Esophagus muscularis mucosa (tissue), 4 donors: ENCODE measurements at regions not wholly inside any gene's neighbourhood (a gene's known extent, or its start where the extent isn't known, plus 50 kb on each side); places are given as distances from the start of the nearest gene placed in this dataset.

Experiments
- DNase-seq: peaks from one replicate; pipeline ENCODE4 v3.0.0-alpha.2; 2017; ENCODE audit errors: extremely low spot score
- H3K27ac ChIP-seq, 4 donors: fragments of 200-600 bp; sonication (generic); replicated peaks in 1 of 4; 1 replicate in 3 of 4; 2 replicates in 1 of 4; pipeline ENCODE4 v1.5.1; 2016 to 2019; ENCODE audit warnings: mild to moderate bottlenecking in 1 of 4
- H3K27me3 ChIP-seq, 4 donors: fragments of 200-600 bp; sonication (generic); one replicate each; pipeline versions ENCODE4 v1.5.1 to v1.6.0; 2016 to 2019
- H3K36me3 ChIP-seq, 4 donors: fragments of 200-600 bp; sonication (generic); one replicate each; pipeline ENCODE4 v1.5.1; 2016 to 2019
- H3K4me1 ChIP-seq, 4 donors: fragments of 200-600 bp; sonication (generic); one replicate each; pipeline ENCODE4 v1.5.1; 2016 to 2019
- H3K4me3 ChIP-seq, 4 donors: fragments of 200-600 bp; sonication (generic); 1 replicate in 2 of 4; 2 replicates in 2 of 4; pipeline ENCODE4 v1.5.1; 2016 to 2019; ENCODE audit warnings: mild to moderate bottlenecking in 4 of 4, moderate library complexity in 1 of 4
- H3K9me3 ChIP-seq, 4 donors: fragments of 200-600 bp; sonication (generic); 1 replicate in 3 of 4; 2 replicates in 1 of 4; pipeline ENCODE4 v1.5.1; 2016 to 2019
- CTCF ChIP-seq, 3 experiments: fragments of 200-600 bp in 2 of 3; fragments of 450-650 bp in 1 of 3; sonication (generic) in 2 of 3; IDR thresholded peaks; one replicate each; pipeline ENCODE4 v1.5.1; 2017 to 2019; ENCODE audit warnings: antibody characterized with exemption in 3 of 3, mild to moderate bottlenecking in 2 of 3, moderate library complexity in 1 of 3
- EP300 ChIP-seq: sonication (generic); formaldehyde crosslinking; IDR thresholded peaks from one replicate; pipeline ENCODE4 v1.6.1; 2017; ENCODE audit warnings: antibody characterized with exemption
- POLR2A ChIP-seq: fragments of 450-650 bp; IDR thresholded peaks from one replicate; pipeline ENCODE4 v1.6.1; 2017; ENCODE audit warnings: antibody characterized with exemption, moderate library complexity, mild to moderate bottlenecking, low read depth
- POLR2AphosphoS5 ChIP-seq, 2 donors: sonication (generic); formaldehyde crosslinking; IDR thresholded peaks; one replicate each; pipeline ENCODE4 v1.6.1; 2017; ENCODE audit warnings: antibody characterized with exemption in 2 of 2
- WGBS: methylation state at CpG from one replicate; pipeline ENCODE4 v1.1.5; 2018; 5-methylcytosine and 5-hydroxymethylcytosine counted together
- intact Hi-C: fragments of 100-400 bp; cut with DNase I; formaldehyde crosslinking; loops from one replicate; pipeline ENCODE4 v1.15.1; 2023

GRCh38 chr2:16371751-16372150, 293.9 kb downstream of the CYRIA start:
- H3K4me3 ChIP-seq = no peak overlapping the region
- H3K9me3 ChIP-seq = no peaks in the 10 kb centered on the region
- no peak overlapping the region for H3K27ac ChIP-seq
- H3K27me3 ChIP-seq = no peaks in the 10 kb centered on the region
- intact Hi-C loops = no loop called here
- H3K36me3 ChIP-seq = no peaks in the 10 kb centered on the region
- no peak for TF ChIP-seq POLR2A
- no peak for TF ChIP-seq CTCF (IDR thresholded peaks at IDR 0.05)
- no peak for DNase-seq
- H3K4me1 ChIP-seq = no peaks in the 10 kb centered on the region
- WGBS = 94% methylated on average over 6 of the region's 6 CpGs

- Histone ChIP-seq H3K4me3 (no peak overlapping the region), H3K27me3 (no peaks in the 10 kb centered on the region), H3K27ac (no peak overlapping the region), H3K4me1 (no peaks in the 10 kb centered on the region), H3K36me3 (no peaks in the 10 kb centered on the region), H3K9me3 (no peaks in the 10 kb centered on the region)
- intact Hi-C loops = no loop called here
- no peak for TF ChIP-seq EP300
- TF ChIP-seq CTCF (IDR thresholded peaks at IDR 0.05) = no peak
- no peak for TF ChIP-seq POLR2A
- no peak for TF ChIP-seq POLR2AphosphoS5 (IDR thresholded peaks at IDR 0.05)
- DNase-seq = no peak
- WGBS = 86% methylated on average over 7 of the region's 7 CpGs
Measured at GRCh38 chr2:16368951-16369350, 296.7 kb downstream of the CYRIA start.

DNA sequence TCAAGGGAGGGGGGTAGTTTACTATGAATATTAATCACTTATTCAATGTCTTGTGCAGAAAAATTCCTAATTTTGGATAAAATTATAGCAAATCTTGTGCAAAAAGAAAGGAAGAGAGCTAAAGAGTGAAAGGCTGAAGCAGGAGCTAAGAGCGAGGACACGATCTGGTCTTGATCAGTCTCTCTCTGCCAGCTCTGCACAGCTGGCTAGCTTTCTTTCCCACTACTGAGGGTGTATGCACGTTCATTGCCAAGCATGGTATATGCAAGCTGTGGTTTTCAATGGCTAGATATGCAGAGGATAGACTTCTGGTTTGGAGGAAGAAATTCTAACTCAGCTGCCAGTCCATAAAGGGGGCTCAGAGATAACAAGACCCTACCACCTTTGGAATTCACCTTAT, 297.3 kb downstream of the CYRIA start:
- H3K27ac ChIP-seq = no peak overlapping the region
- no peaks in the 10 kb centered on the region for H3K9me3 ChIP-seq
- no peaks in the 10 kb centered on the region for H3K4me1 ChIP-seq
- WGBS = 82% methylated on average over 3 of the region's 3 CpGs
- no peaks in the 10 kb centered on the region for H3K36me3 ChIP-seq
- DNase-seq = no peak
- no peak overlapping the region for H3K4me3 ChIP-seq
- intact Hi-C loops = no loop called here
- no peaks in the 10 kb centered on the region for H3K27me3 ChIP-seq
- TF ChIP-seq CTCF (IDR thresholded peaks at IDR 0.05) (no peak), POLR2A (no peak), POLR2AphosphoS5 (IDR thresholded peaks at IDR 0.05) (no peak), EP300 (no peak)

GRCh38 chr2:16365366-16365765, 300.3 kb downstream of the CYRIA start:
- Histone ChIP-seq H3K27ac (no peak overlapping the region), H3K9me3 (no peaks in the 10 kb centered on the region), H3K4me3 (no peak overlapping the region), H3K4me1 (no peaks in the 10 kb centered on the region), H3K36me3 (no peaks in the 10 kb centered on the region), H3K27me3 (no peaks in the 10 kb centered on the region)
- intact Hi-C loops = no loop called here
- no peak for TF ChIP-seq CTCF (IDR thresholded peaks at IDR 0.05)
- DNase-seq = no peak

DNA sequence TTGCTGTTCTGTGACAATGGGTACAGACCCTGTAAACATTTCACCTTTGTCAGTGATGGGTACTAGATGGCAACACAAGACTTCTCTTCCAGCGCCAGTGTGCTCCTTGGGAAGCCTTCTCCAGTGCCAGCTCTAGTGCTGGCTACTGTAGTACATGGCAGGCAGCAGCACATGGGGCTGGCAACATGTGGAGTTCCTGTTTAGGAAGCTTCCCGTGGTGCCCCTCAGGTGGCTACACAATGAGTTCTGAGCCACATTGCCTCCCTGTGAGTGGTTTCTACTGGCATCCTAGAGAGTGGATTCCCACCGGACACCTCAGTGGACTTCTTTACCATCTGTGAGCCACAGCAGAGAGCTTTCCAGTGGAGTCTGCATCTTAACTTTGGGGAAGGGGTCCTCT, 302.1 kb downstream of the CYRIA start:
- WGBS = 81% methylated on average over 2 of the region's 3 CpGs

More for the DNA sequence above, 302.1 kb downstream of the CYRIA start:
- intact Hi-C loops = no loop called here
- Histone ChIP-seq H3K27me3 (no peaks in the 10 kb centered on the region), H3K27ac (no peak overlapping the region), H3K4me1 (no peaks in the 10 kb centered on the region), H3K4me3 (no peak overlapping the region), H3K36me3 (no peaks in the 10 kb centered on the region), H3K9me3 (no peaks in the 10 kb centered on the region)
- TF ChIP-seq EP300 (no peak), POLR2A (no peak)
- no peak for DNase-seq
